H1 (cell line): ENCODE measurements at regions not wholly inside any gene's neighbourhood (a gene's known extent, or its start where the extent isn't known, plus 50 kb on each side); places are given as distances from the start of the nearest gene placed in this dataset.

Experiments used
- CHD7 ChIP-seq: fragments of 300-600 bp; sonication (generic); IDR thresholded peaks from 2 replicates; pipeline ENCODE4 v1.7.1; 2012; ENCODE audit warnings: low read length, moderate library complexity, mild to moderate bottlenecking, inconsistent platforms; ENCODE audit not compliant: insufficient replicate concordance
- CTCF ChIP-seq, 3 experiments: IDR thresholded peaks; 1 replicate in 2 of 3; 2 replicates in 1 of 3; pipeline versions ENCODE4 v1.5.1 to v1.6.1; 2011; ENCODE audit warnings: low read length in 3 of 3, mild to moderate bottlenecking in 3 of 3, inconsistent platforms in 2 of 3, low read depth in 1 of 3, moderate library complexity in 1 of 3; ENCODE audit not compliant: insufficient read depth in 1 of 3; ENCODE audit errors: control extremely low read depth in 1 of 3
- KDM1A ChIP-seq: fragments of 200-600, 300-600 bp; sonication (generic); IDR thresholded peaks from 2 replicates; pipeline ENCODE4 v1.7.1; 2016; ENCODE audit warnings: mild to moderate bottlenecking, low read length, borderline replicate concordance
- KDM5A ChIP-seq: fragments of 200-600 bp; IDR thresholded peaks from 2 replicates; pipeline ENCODE4 v1.7.1; 2012; ENCODE audit warnings: mild to moderate bottlenecking, low read length, inconsistent platforms, mixed read lengths
- POLR2A ChIP-seq, 2 experiments: IDR thresholded peaks; 1 replicate in 1 of 2; 2 replicates in 1 of 2; pipeline ENCODE4 v1.6.1; 2011; ENCODE audit warnings: low read depth in 2 of 2, low read length in 2 of 2, mild to moderate bottlenecking in 2 of 2; ENCODE audit errors: control extremely low read depth in 1 of 2
- SP4 ChIP-seq: IDR thresholded peaks from 2 replicates; pipeline ENCODE4 v1.6.1; 2012; ENCODE audit warnings: low read length, inconsistent platforms

GRCh38 chr13:39970177-39970846, 314.9 kb downstream of the COG6 start (continued):
- TF ChIP-seq KDM5A (no peak), CTCF (IDR thresholded peaks at IDR 0.05; ENCODE audit: control extremely low read depth in 1 of 3, insufficient read depth in 1 of 3, low read depth in 1 of 3, low read length in 3 of 3) (no peak), POLR2A (IDR thresholded peaks at IDR 0.05; ENCODE audit: control extremely low read depth in 1 of 2, low read depth in 2 of 2, low read length in 2 of 2) (no peak), CHD7 (no peak), SP4 (no peak), KDM1A (no peak)
